EH (cell line): ENCODE measurements at regions not wholly inside any gene's neighbourhood (a gene's known extent, or its start where the extent isn't known, plus 50 kb on each side); places are given as distances from the start of the nearest gene placed in this dataset.
A peak's percentile ranks its signal among the peaks of the same experiment; 100 is the strongest.

ENCODE experiments used
- DNase-seq: peaks from one replicate; pipeline ENCODE4 v3.0.0-alpha.2; 2015; ENCODE audit warnings: low read depth

DNA sequence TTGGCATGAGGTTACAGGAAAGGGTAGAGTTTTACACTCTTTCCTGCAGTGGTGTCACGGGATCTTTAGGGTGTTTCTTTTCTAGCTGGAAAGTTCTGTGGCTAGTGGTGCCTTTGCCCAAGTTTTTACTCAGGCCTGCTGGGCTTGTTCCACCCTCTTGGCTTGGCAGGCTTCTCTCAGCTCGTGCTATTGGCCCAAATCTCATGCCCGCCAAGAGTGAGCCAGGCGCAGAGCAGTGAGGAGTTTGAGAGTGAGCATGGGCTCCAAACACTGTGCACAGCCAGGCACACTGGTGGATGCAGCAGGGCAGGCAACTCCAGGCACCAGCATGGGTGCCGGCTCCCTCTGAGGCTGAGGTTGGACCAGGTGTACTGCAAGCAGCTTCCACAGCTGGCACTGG lies 206.5 kb downstream of the SAMD5 start:
- no peak for DNase-seq

DNA sequence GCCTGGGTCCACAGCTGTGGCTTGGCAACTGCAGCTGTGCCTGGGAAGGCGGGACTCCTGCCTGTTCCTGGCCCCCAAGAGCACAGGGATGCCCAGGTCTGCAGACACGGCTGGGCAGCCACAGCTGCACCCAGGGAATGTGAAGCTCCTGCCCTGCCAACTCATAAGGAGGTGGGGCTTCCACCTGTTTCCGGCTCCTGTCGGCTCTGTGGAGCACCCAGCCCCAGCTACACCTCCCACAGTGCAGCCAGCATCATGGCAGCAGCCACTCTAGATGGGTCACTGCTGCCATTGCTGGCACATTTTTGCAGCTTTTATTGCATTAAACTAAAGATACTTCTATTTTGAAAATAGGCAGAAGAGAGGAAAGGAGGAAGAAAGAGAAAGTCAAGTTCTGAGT lies 207.9 kb downstream of the SAMD5 start:
- DNase-seq: no peak

DNA sequence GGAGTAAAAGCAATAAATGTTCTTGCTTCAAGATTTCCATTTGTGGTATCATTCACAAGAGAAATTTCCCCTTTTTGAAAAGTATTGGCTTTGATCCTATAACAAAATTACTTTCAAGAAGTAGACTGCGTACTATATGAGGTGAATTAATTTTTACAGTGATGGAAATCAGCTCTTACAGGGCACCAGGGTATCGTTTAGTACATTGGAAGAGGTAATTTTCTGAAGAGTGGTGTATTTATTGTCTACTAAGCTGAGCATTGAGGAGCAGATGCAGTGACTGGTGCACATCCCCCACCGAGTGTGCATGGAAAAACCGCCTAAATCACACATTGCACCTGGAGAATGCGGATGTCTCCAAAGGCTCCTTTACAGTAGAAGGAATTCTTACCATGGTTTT lies 209.5 kb downstream of the SAMD5 start:
- DNase-seq: no peak

DNA sequence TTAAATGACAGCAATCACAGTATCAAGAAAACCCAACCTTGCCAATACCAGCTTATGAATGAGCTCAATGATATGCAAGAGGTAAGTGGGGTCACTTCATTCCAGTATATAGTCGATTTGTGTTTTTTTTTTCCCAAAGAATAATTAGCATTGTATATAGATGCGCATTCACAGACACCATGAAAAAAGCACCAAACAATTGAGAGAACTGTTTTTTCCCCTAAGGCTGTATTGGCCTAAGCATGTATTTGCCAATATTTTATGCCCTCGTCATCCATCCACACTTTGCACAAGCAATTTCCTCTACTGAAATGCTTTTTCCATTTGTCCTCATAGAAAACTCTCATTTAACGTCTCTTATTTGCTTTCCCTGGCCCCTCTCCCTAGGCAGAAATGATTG lies 213.7 kb downstream of the SAMD5 start:
- no peak for DNase-seq

DNA sequence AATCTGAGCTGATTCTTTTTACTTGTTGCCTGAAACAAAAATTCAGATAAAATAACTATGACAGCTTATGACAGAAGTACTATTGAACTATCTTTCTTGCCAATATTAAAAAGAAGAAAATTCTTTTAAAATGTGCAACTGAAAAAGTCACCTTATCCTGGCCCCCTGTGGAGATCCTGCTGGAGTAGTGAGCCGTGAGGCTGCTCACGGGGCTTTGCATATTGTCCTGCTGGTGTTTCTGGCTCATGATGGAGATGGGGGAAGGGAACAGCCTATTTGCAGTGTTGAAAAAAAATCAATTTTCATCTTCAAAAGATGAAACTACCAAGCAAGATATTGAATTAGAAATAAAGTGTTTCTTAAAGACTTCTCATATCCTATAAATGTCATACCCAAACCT lies 216.0 kb downstream of the SAMD5 start:
- no peak for DNase-seq

DNA sequence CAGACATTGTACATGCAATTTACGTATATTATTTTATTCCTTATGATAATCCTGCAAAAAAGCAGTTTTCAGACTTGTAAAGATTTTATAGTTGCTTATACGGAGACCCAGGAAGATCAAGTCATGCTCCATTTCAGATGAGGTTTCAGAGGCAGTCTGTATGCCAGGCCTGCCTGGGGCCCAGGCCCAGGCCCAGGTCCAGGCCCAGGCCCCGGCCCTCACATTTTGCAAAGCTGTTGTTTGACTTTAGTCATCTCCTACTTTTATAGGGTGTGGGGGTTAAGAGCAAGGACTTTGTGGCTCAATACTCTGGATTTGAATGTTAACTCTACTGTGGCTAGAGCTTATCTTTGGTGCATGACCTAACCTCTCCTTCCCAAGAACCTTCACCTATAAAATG lies 217.9 kb downstream of the SAMD5 start:
- no peak for DNase-seq

DNA sequence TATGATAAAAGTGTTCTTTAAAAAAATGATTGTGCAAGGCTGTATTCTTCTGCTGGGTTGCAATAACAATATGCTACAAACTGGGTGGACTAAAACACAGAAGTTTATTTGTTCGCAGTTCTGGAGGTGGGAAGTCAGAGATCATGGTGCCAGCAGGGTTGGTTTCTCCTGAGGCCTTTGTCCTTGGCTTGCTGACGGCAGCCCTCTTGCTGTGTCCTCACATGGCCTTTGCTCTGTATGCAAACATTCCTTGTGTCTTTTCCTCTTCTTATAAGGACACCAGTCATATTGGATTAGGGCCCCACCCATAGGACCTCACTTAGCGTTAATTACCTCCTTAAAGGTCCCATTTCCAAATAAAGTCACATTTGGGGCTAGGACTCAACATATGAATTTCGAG lies 220.4 kb downstream of the SAMD5 start:
- no peak for DNase-seq

DNA sequence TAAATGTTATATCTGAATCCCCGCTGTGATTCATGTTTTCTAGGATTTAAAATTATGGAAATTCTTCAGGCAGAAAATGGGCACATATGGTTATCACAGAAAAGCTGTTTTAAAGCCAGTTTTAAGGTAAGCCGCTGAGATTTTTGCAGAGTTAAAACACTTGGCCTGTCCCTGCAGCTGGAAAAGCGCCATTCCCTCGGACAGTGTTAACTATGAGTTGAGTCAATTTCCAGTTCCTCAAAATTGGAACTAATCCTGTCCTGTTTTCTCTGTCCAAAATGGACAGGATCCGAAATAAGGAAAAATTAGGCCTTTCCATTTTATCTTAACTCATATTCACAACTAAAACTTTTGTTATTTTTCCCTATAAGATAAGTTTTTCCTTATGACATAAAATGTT lies 225.2 kb downstream of the SAMD5 start:
- no peak for DNase-seq

DNA sequence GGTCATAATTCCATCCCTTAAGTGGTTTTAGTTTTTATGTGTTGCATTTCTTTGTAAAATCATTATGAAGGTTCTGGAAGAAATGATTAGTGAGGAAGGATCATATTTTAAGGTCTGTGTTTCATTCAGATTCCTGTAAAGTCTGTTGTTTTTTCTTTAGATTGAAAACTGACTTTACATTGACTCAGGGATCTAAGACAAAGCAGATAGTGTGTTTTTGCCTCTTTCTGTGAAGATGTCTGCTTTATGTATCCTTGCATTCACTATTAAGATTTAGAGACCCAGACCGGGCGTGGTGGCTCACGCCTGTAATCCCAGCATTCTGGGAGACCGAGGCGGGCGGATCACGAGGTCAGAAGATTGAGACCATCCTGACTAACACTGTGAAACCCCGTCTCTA lies 225.7 kb downstream of the SAMD5 start:
- no peak for DNase-seq

DNA sequence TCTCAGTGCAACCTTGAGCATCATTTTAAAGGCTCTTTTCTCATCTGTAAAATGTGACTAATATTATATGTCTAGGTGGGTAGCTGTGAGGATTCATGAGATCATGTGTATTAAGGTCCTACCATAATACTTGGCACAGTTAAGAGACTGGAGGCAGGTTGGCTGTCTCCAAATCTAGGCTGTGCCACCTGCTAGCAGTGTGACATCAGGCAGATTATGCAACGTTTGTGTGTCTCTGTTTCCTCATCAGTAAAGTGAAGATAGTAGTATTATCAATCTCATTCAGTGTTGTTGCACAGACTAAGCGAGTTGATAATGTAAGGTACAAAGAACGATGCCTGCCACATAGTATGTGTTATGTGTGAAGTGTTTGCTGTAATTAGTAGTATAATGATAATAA lies 227.4 kb downstream of the SAMD5 start:
- no peak for DNase-seq

DNA sequence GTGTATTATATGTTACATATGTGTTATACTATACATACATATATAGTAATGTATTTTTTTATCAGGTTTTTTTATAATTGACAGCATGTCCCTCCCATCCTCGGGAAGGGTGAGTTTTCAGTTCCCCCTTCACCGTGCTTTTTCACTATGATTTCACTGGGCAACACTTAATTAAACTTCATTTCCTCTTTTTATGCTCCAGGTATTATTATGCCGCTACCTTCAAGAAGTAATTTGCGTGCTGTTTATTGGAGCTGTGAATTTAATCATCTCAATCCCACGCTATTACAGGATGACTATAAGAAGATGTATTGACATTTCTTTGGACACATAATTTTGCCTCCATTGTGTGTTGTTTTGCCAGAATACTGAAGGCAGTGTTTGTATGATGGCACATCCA lies 228.6 kb downstream of the SAMD5 start:
- DNase-seq: no peak

DNA sequence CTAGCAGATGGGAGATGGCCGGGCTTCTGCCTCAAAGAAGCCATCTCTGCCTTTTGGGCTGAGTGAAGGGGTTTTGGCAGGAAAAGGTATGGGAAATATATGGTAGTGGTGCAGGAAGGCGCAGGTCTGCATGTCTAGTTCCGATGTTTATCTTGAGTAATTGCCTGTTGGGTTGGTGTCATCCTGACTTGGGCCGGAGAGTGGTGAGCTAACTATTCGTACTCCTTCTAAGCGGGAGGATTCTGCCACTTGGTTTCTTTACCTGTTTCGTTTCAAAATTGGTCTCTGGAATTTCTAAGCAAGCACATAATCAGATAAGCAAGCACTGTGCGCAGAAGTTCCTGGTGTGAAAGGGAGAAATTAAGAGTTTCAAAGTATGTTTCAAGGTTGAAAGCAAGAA lies 229.6 kb downstream of the SAMD5 start:
- DNase-seq: no peak

DNA sequence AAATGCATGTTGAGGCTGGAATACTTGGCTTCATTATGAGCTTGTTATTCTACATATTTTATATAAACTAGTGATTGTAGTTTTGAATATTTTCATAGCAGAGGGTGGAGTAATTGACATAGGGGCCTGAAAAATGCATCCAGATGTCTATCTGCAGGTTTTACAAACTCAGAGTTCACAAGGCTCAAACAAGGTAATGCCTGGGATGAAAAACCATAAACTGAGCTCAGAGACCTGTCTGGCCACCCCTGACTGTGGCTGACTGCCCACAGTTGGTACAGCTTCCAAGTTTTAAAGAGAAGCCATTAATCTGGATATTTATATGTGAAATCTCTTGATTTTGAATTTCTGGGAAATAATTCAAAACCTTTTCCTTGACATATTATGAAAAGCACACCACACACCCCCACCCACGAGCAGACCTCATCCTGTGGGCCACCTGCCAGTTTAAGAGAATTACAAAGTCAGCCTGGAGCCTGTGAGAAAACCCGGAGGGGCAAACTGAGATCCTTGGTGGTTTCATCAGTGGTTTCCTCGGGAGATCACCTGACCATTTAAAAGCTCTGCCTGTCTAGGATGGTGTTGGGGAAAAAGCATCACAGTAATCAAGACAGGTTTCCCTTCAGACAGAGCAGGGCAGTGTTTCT lies 230.1 kb downstream of the SAMD5 start:
- peak; percentile 16 for DNase-seq

DNA sequence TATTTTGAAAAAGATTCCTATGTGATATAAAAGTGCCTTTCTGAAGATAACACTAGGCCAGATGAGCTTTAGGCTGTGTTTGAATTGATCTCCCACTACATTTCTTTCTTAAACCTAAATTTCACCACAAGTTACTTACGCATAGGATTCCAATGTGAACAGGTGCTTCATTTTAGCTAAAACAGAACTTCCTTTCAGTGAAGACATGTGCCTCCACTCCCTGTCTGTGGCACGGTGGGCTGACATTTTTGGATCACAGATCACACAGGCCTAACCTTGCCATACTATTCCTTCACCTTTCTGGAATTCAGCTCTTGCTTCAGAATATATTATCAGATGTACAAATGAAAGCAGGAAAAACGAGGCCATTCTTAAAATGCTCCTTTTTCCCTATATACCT lies 231.8 kb downstream of the SAMD5 start:
- no peak for DNase-seq

DNA sequence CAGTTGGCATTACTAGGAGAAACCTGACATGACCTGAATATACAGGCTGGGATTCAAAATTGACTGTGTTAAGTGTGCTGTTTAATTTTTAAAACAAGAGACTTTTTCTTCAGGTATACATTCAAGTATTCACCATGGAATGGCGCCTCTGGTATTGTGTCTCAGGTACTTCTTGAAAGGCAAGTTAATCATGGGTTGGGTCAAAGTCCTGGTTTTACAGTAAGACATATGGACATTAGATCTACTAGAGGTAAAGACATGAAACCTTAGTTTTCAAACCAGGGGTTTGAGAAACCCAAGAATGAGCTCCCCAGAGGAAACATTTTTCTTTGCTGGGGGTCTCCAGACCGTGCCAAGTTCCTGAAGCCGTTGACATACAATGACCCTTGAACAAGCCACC lies 232.4 kb downstream of the SAMD5 start:
- no peak for DNase-seq

DNA sequence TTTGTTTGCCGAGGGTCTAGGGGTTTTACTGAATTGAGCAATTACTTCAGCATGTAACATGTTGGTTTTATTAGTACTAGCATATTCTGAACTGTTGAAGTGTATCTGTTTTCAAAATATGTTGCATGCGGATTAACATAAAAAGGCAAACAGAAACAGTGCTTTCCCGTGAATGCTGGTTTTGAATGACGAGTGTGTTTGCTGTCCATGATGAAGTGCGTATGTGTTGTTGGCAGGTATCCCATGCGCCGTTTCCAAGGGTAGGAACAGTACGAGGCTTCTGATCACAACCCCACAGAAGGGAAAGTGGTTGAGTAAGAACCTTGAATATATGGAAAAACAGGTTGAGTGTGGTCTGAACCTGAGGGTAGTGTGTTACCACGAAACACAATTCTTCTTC lies 232.9 kb downstream of the SAMD5 start:
- DNase-seq: peak; percentile 7

DNA sequence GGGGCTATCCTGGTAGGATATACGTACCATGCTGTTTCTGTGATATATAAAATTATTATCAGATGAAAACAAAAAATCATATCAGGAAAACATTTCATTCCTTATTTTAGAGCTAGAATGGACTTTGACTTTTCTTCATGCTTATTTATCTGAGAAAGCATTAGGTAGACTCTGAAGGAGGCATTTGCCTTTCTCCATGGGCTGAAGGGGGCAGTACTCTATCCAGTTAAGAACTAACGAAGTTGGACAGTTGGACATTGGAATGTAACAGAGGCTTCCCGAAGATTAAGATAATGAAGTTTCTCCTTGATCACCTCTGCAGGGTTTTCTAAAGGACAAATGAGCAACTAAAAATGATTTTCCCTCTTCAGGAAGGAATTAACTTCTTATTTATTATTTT lies 233.9 kb downstream of the SAMD5 start:
- DNase-seq: no peak

DNA sequence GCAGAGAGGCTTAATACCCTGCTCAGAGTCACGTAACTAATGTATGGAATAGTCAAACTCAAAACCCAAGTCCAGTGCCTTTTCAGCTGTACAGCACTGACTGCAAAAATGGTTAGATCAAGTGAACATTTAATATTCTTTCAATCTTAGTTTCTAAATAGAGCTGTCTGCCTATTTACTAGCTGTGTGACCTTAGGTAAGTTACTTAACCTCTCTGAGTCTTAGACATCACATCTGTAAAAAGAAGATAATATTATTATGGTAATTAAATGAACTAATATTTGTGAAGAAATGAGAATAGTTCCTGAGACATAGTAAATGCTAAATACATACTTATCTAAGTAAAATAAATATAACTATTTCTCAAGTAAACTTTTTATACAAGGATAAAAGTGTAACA lies 235.5 kb downstream of the SAMD5 start:
- no peak for DNase-seq

DNA sequence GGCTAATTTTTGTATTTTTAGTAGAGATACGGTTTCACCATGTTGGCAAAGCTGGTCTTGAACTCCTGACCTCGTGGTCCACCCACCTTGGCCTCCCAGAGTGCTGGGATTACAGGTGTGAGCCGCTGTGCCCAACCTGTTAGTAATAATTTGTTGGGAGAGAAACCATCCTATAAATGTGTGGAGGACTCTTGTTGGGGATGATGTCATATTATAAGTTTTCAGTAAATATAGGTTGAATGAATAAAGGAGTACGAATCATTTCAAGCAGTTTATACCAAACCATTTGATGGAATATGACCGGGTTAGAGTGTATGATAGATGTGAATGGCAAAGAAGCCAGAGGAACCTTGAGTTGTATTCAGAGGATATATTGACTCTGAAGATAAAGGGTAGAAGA lies 240.8 kb downstream of the SAMD5 start:
- DNase-seq: no peak

DNA sequence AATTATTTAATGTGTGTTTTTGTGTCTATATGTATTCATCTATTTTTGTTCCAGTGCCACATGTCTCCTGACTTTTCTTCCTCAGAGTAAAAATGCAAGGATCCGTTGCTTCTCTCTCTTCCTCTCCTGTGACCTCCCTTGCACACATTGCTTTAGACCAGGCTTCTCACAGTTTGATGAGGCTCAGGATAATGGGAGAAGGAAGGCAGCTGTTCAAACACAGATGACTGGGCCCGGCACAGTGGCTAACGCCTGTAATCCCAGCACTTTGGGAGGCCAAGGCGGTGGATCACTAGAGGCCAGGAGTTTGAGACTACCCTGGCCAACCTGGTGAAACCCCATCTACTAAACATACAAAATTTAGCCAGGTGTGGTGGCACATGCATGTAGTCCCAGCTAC lies 241.9 kb downstream of the SAMD5 start:
- DNase-seq: no peak

DNA sequence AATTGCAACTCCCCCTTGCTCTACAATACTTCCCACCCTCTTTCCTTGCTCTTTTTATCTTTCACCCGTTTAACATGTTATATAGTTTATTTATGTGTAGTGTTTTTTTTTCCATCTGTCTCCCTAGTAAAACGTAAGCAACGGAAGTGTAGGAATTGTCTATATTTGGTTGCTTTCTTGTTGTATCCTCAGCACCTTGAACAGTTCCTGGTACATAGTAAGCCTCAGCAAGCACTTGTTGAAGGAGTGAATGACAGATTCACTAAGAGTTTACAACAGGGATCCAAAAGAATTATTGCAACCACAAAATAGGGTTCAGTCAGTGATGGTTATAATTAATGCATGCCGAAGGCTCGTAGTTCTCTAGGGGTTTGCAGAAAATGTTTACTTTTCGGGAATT lies 242.7 kb downstream of the SAMD5 start:
- no peak for DNase-seq

DNA sequence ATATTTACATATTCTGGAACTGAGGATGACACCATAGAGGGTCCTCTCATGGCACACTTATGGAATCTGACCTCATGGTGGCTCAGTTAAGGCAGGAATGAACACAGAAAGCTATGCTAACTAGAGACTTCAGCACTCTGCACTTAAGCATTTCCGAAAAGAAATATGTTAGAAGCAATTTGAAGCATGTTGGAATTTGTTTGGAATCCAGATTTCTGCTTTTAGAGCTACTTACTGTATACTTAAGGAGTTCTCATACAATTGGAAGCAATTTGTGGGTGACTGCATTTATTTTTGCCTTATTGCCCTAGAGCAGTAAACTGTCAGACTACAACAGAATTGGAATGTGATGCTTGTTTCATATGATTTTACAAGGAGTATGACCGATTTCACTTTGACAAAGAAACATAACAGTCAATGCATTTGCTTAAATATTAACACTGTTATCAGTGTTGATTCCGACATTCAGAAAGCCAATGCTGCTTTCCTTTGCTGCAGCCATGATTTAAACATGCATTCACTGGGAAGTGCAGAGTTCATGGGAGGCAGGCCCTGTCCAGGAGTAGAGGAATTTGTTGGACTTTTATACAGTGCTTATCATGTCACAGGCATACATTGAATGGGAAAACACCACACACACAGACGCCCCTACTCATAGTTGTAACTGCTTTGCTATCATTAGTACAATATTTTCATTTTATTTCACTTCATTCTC lies 244.4 kb downstream of the SAMD5 start:
- DNase-seq: peak; percentile 86

DNA sequence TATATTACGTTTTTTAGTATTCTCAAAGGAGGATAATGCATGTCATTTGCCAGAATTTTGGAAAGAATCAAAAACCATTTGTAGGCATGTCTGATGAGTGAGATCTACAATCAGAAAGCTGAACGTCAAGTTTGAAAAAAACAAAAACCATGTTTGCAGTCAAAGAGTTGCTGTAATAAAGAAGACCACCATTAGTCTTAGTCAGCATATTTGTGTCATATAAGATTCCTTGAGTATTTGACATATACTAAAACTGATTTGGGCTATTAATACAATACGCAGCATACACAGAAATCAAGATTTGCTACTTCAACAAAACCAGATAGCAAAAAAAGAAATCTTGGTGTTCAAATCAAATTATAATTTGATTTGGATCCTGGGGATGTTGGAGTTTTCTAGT lies 247.5 kb downstream of the SAMD5 start:
- DNase-seq: no peak

DNA sequence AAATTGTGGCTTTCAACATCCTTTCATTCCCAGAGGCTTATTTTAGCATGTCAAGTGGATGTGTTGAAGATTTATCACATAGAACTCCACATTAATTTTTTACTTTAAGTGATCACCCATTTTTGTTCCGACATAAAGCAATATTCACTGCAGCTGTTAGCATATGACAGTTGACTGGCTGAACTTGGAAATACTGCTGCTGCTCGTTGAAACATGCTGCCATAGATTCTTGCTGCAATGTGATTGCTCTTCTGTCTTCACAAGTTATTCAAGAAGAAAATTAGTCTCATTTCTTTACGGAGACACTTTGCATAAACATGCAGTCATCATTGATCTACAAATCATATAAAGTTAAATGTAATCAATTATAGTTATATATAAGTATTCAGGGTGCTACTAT lies 248.4 kb downstream of the SAMD5 start:
- no peak for DNase-seq
